LNCaP clone FGC (cell line): ENCODE measurements at regions not wholly inside any gene's neighbourhood (a gene's known extent, or its start where the extent isn't known, plus 50 kb on each side); places are given as distances from the start of the nearest gene placed in this dataset.
"Not testable (repeated sequence)": the region's sequence is repeated elsewhere in the genome, so short reads cannot be mapped to it uniquely, and the experiment has no call there.

Source experiments
- DNase-seq: peaks from one replicate; pipeline ENCODE4 v3.0.0-alpha.2; 2011; ENCODE audit warnings: low read depth
- H3K4me3 ChIP-seq: 2 replicates; pipeline ENCODE4 v1.5.1; 2011; ENCODE audit warnings: mild to moderate bottlenecking, low read depth, low read length, control low read depth
- CTCF ChIP-seq: IDR thresholded peaks from 2 replicates; pipeline ENCODE4 v1.5.1; 2012; ENCODE audit warnings: mild to moderate bottlenecking; ENCODE audit not compliant: control insufficient read depth, insufficient read depth; ENCODE audit errors: extremely low read depth

- TF ChIP-seq CTCF = no peak
- no peak overlapping the region for H3K4me3 ChIP-seq
- no peak for DNase-seq
Observed at GRCh38 chr3:78317774-78318173, 1277.9 kb downstream of the ROBO2 start.

DNA sequence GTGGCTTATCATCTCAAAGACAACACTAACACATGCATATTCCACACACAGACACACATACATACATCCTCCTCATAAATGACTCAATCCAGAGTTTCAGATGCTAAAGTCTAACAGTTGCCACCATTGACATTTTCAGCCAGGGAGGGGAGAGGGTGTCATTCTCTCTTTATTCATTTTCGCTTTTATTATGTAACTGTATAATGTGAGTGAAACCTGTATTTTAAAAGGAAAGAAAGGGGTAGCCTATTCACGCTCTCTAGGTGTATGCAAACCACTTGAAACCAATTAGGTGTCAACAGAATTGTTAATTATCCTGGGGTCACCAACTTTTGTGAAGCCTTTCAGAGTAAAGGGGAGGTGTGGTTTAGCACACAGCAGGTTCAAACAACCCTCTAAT, 1282.9 kb downstream of the ROBO2 start:
- no peak overlapping the region for H3K4me3 ChIP-seq
- no peak for TF ChIP-seq CTCF
- DNase-seq = no peak

- TF ChIP-seq CTCF = no peak
- no peak for DNase-seq
- H3K4me3 ChIP-seq = no peak overlapping the region
Observed at GRCh38 chr3:78337801-78338211, 1297.9 kb downstream of the ROBO2 start.

- TF ChIP-seq CTCF = no peak
- H3K4me3 ChIP-seq = no peak overlapping the region
- DNase-seq = no peak
Observed at GRCh38 chr3:78338405-78338804, 1298.5 kb downstream of the ROBO2 start.

- TF ChIP-seq CTCF = no peak
- no peak overlapping the region for H3K4me3 ChIP-seq
- DNase-seq = no peak
Observed at GRCh38 chr3:78343221-78343620, 1303.3 kb downstream of the ROBO2 start.

DNA sequence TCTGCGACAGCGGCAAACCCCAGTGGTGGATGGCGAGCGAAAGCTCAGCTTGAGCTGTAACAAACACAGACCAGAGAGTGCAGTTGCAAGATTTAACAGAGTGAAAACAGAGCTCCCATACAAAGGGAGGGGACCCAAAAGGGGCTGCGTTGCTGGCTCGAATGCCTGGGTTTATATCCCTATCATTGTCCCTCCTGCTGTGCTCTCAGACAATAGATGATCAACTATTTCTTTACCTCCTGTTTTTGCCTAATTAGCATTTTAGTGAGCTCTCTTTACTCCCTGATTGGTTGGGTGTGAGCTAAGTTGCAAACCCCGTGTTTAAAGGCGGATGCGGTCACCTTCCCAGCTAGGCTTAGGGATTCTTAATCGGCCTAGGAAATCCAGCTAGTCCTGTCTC, 1304.4 kb downstream of the ROBO2 start:
- H3K4me3 ChIP-seq, DNase-seq: not testable (repeated sequence)

- no peak for DNase-seq
- no peak for TF ChIP-seq CTCF
- no peak overlapping the region for H3K4me3 ChIP-seq
Observed at GRCh38 chr3:78344918-78345317, 1305.0 kb downstream of the ROBO2 start.

DNA sequence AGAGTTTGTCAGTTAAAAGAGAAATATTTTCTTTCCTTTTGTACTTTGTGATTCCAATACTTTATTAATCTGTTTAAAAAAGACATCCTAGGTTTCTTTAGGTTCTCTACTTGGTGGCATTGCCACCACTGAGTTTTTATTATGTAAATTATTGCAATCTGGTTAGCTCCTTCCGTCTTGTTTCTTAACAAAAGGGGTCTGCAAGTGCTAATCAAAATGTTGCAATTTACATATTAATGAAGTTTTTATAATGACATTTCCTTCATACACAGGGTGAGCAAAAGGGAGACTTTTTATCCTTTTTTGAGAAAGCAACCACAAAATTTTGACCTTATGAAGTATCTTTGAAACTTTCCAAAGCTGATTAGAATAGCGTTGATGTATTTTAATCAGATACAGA, 1307.3 kb downstream of the ROBO2 start:
- TF ChIP-seq CTCF = no peak
- no peak overlapping the region for H3K4me3 ChIP-seq
- no peak for DNase-seq
